ENCODE measurements at regions not wholly inside any gene's neighbourhood (a gene's known extent, or its start where the extent isn't known, plus 50 kb on each side); places are given as distances from the start of the nearest gene placed in this dataset.

DNA sequence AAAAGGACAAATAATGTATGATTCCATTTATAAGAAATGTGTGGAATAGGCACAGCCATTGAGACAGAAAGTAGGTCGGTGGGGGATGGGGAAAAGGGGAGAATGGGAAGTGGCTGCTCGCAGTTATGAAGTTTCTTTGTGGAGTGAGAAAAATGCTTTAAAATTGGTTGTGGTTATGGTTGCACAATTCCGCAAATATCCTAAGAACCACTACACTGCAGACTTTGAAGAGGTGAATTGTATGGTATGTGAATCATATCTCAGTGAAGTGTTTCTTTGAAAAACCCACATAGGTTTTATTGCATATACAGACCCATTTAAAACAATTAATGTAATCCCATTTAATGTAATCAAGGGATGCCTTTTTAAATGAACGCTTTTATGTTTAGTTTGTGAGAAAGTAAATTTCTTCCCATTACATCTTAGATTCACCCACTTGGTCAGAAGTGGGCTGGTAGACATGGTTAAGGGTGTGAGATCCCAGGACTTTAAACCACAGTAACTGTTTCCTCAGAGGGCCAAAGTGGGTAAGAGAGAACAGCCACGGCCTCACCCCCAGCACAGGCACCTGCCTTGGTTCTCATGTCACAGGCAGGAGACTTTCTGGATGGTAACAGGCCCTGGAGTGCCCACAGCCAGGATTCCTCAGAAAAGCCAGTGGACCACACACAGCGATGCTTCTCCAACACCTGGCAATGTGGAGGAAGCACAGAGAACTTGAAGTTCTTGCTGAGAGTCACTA, 119.3 kb upstream of the GJB6 start:
- DNase-seq: no peak

DNA sequence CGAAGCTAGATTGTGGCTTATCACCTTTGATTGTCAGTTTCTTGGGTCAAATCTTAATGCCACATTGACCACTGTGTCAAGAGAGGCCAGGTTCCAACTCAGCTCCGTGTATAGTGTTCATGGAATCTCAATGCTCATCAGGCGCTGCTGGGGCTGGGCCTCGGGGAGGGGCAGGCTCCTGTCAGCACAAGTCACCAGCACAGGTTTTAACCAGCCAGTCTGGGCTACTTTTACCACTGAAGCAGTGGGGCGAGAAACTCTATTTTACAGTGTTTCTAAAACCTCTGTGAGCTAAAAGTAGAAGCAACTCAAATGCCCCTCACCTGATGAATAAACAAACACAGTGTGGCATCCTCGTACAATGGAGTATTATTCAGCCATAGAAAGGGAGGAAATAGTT, 118.7 kb upstream of the GJB6 start:
- DNase-seq: no peak

GRCh38 chr13:20350382-20350763, 118.3 kb upstream of the GJB6 start:
- DNase-seq: no peak

GRCh38 chr13:20349564-20350381, 117.7 kb upstream of the GJB6 start:
- DNase-seq: no peak

- DNase-seq: no peak
These were observed 116.7 kb upstream of the GJB6 start for GRCh38 chr13:20348645-20349408.

DNA sequence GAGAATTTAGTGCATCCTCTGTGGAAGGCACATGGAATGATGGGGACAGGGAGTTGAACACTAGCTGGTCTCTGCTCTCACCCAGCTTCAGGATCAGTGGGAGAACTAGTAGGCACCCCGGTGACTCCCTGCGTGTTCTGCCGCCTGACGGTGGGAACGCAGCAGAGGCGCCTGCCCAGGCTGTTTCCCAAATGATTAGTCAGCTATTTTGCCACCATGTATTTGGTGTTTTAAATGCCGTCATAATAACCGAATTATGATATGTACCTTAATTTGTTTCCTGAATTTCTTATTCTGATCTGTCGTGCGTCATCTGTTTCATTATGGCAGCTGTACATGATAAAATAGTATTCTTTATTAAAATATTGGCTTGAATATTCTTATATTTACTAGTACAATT, 115.9 kb upstream of the GJB6 start:
- no peak for DNase-seq

DNA sequence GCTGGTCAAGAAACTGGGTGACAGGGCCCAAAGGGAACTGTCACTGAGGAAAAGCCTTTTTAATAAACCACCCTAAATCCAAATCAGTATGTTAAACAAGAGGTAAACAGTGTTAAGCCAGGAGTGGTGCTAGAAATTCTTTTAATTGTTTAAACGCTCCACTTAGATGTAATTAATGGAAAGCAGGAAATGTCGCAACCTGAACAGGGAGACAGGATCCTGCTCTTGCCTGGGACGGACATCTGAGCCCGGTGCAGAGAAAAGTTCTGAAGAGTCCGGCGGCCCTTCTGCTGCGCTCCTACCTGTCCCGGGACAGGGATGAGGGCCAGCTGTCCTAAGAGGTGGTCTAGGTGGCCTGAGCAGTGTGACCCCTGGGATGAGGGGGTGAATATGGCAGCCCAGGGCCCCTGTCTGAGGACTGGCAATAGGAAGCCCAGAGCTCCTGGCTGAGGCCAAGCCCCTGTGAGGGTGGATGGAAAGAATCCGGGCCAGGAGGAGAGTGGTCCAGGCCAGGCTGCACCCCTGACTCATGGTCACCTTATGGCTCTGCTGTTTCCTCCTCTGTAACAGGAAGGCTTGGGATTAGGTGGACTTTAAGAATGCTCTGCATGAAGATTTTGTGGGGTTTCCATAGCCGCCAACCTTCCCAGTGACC, 112.8 kb upstream of the GJB6 start:
- no peak for DNase-seq

- DNase-seq: no peak
These were observed 110.2 kb upstream of the GJB6 start for GRCh38 chr13:20342311-20342710.

DNA sequence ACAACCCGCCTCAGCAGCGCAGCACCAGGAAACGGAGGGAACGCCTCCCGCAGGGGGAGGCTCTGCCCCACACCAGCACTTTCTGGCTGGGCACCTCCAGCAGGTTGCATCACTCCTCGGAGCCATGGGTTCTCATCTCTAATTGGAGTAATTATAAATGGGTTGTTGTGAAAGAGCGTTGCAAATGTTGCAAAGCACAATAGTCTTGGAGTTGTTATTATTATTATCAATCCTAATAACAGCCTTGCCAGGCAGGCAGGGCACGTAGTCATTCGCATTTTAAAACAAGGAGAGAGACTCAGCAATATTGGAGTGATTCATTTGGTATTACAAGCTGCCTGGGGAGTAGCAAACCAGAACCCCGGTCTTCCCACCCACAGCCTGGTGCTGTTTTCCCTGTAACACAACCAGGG, 108.6 kb upstream of the GJB6 start:
- DNase-seq: no peak

- peak in 1 of 2 experiments; percentile 6 for DNase-seq
These were observed 108.1 kb upstream of the GJB6 start for GRCh38 chr13:20340136-20340758.

DNA sequence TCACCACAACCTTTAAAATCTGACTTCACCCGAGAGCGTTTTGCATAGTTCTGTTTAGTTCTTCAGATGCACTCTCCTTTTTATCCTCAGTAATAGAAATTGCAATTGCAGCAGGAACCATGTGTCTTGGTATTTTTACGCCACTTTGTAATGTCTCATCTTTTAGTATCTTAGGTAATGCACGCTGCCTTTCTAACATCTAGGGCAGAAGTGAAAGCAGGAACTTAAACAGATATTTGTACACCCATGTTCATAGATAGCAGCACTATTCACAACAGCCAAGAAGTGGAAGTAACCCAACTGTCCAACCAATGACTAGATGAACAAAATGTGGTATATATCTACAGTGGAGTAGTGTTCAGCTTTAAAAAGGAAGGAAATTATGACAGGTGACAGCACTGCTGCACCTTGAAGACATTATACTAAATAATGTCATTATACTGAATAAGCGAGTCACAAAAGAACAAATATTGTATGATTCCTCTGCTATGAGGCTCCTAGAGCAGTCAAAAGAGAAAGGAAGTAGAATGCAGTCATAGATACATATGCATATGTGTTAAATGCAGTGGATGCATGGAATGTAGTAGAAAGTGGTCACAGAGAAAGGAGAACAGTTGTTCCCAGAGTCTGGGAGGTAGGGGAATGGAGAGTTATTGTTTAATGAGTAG, 105.9 kb upstream of the GJB6 start:
- DNase-seq: no peak

- DNase-seq: no peak
These were observed 104.6 kb upstream of the GJB6 start for GRCh38 chr13:20336761-20337160.

DNA sequence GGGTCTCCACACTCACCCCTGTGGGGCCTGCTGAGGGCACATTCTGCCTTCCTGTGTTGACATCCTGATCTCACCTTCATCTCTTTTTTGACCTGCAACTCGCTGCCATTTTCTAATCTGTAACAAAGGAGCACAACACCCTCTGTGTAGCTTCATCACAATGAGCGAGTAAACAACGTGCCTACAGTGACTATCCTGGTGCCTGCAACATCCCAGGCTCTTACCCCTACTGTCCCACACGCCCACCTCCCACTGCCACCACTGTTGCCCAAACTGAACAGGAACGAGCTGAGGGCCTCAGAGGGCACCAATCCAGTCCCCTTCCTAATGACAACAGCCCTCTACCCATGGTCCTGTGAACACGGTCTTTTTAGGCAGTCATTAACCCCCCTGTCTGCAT, 102.2 kb upstream of the GJB6 start:
- no peak for DNase-seq

DNA sequence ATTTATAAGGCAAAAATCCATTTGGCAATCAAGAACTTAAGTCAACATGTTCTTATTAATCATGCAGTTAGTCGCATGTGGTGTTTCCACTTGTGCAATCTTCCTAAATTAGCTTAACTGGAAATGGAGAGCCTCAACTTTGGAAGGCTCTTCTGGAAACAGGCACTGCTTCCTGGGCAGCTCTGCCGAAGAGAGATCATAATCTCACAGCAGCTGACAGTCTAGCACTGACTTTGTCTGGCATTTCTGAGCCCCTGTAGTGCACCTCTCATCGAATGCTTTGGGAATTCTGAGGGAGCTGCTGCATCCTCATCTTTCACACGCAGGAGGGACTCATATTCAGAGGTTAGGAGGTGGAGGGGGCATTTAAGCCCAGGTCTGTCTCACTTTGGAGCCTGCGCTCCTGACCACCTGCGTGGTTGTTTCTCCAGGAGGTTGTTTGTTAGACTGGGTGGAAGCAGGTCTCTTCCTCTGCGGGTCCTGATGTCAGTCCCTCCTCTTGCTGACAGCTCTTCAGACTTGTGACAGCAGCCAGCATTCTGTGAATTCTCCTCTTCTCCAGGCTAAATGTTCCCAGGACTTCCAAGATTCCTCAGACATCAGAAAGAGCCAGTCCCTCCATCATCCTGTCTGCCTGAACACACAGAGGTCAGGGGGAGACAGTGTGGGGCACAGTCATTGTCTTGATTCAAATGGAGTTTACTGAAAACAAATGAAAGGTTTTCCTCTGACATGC, 100.4 kb upstream of the GJB6 start:
- DNase-seq: no peak

DNA sequence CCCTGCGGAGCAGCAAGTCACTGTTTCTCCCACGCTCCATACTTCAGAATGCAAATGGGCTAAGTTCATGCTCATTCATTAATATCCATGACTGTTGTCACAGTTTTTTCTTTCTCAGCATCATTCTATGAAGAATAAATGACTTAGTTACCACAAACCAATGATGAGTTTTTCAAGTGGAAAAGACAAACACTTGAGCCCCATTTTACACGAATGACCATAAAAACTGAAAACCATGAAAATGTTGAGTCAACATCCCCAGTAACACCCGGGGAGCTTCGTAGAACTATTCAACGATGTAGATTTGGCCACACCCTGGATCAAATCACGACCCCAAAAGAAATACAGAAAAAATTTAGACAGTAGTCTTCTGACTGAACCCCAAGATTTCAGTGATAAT, 99.8 kb upstream of the GJB6 start:
- no peak for DNase-seq

GRCh38 chr13:20331419-20331818, 99.3 kb upstream of the GJB6 start:
- DNase-seq: no peak

DNA sequence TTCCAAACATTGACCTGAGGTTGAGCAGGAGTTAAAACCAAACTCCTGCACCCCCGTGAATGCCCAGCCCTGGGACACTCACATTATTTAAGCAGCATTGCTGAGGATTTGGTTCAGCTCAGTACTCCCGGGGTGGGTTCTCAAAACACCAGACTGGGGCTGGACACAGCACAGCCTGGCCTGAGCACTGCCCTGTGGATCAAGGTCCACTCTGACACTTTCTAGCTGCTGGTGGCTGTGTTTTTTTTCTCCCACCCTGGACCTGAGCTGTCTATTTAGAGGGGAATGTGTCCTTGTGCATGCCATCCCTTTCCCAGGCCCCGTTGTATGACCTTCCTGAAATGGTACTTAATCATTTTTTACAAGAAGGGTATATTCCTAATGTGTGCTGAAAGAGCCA, 94.7 kb upstream of the GJB6 start:
- no peak for DNase-seq

GRCh38 chr13:20326276-20326675, 94.2 kb upstream of the GJB6 start:
- DNase-seq: no peak

DNA sequence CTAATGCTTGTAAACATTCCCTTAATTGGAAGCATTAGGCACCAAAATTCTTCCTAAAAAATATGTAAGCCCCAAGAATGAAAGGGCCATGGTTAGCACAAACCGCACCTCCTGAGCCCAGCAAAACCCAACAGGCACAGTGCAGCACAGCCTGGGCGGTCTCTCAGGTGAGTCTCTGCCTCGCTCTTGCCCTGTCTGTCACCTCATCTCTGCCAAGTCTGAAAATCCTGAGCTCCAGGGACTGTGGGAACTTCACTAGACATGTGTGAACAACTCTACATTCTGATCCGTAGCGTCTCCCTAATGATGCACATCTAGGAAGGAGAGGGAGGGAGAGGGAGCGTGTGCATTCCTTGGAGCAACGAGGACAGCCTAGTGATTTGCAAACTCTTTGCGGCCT, 88.8 kb upstream of the GJB6 start:
- DNase-seq: no peak

- no peak for DNase-seq
These were observed 81.8 kb upstream of the GJB6 start for GRCh38 chr13:20313896-20314295.

- DNase-seq: no peak
These were observed 80.2 kb upstream of the GJB6 start for GRCh38 chr13:20312292-20312691.

Data from NCI-H526 (cell line).